Upper lobe of right lung (tissue), 1 donor: ENCODE measurements at regions not wholly inside any gene's neighbourhood (a gene's known extent, or its start where the extent isn't known, plus 50 kb on each side); places are given as distances from the start of the nearest gene placed in this dataset.

Experiments used
- ATAC-seq: fragments of 200-7000 bp; cut with Tn5 transposase; one replicate; pipeline ENCODE4 v1.9.1; 2020; ENCODE audit warnings: mild to moderate bottlenecking, moderate library complexity
- DNase-seq: peaks from one replicate; pipeline ENCODE4 v3.0.0-alpha.2; 2020
- H3K27ac ChIP-seq: fragments of 200-600 bp; one replicate; pipeline ENCODE4 v1.8.0; 2022
- H3K27me3 ChIP-seq: fragments of 200-600 bp; one replicate; pipeline ENCODE4 v1.8.0; 2022; ENCODE audit warnings: mild to moderate bottlenecking
- H3K36me3 ChIP-seq: fragments of 200-600 bp; one replicate; pipeline ENCODE4 v1.8.0; 2022
- H3K4me1 ChIP-seq: fragments of 200-600 bp; one replicate; pipeline ENCODE4 v1.8.0; 2022
- H3K4me3 ChIP-seq: fragments of 200-600 bp; one replicate; pipeline ENCODE4 v1.8.0; 2022; ENCODE audit warnings: mild to moderate bottlenecking
- H3K9me3 ChIP-seq: fragments of 200-600 bp; one replicate; pipeline ENCODE4 v1.8.0; 2022
- CTCF ChIP-seq: fragments of 200-600 bp; IDR thresholded peaks from one replicate; pipeline ENCODE4 v1.8.0; 2022; ENCODE audit warnings: antibody characterized with exemption
- intact Hi-C: fragments of 100-400 bp; cut with DNase I; formaldehyde crosslinking; loops from one replicate; pipeline ENCODE4 v1.11.0; 2022
- donor health status: DM: no; HTN: yes; CAD: no; lungs with severe emphysema.

DNA sequence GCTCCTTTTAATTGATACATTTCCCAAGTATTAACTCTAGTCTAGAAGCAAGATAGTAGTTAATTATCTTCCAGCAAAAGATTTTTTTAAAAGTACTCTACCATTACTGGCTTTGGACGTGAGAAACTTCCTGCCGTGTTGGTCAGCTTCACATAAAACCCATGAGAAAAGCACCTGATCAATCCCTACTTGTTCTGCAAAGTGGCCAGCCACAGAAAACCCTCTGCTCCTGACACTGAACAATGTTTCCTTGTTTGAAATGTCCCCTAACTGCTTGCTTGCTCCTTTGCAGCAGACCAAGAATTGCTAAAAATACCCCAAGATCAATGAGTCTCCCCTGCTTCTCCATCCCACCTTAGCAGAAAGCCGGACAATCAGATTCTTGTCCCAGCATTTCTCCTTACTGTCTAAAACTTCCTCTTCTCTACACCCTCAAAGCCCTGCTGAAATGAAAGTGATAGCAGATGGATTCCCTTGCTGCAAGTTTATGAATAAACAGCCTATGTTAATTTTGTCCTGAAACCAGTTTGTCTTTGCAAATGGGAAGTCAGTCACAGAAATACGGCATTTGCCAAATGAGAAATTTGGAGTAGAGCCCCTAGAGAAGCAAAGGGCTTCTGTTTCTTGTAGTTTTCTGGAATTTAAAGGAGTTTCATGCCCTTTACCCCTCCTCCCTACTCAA is 207.1 kb upstream of the ARHGAP20 start:
- Histone ChIP-seq H3K27me3 (no peaks in the 10 kb centered on the region), H3K36me3 (no peaks in the 10 kb centered on the region), H3K4me3 (no peak overlapping the region), H3K9me3 (no peaks in the 10 kb centered on the region), H3K4me1 (peaks cover 5% of the 10 kb centered on the region), H3K27ac (no peak overlapping the region)
- intact Hi-C loops: no loop called here
- no peak for DNase-seq
- TF ChIP-seq CTCF: no peak
- ATAC-seq: peak; percentile 58

DNA sequence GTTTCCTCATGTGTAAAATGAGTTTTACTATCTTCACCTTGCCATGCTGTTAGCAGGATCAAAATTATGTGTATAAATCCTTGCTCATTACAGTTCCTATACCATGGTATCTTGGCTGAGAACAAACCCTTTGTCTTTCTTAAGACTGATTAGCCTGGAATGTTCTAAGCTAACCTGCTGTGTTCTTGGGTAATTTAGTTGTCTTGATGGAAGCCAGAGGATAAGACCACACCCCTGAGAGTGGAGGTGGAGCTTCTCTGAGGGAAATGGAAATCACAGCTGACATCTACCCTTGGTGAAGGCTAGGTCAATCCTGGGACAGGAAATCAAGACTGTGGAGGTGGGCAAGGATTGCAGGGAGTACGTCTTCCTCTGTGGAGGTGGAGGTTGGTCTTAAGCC is 206.1 kb upstream of the ARHGAP20 start:
- Histone ChIP-seq H3K4me1 (peaks cover 5% of the 10 kb centered on the region), H3K4me3 (no peak overlapping the region), H3K27ac (no peak overlapping the region), H3K9me3 (no peaks in the 10 kb centered on the region), H3K27me3 (no peaks in the 10 kb centered on the region), H3K36me3 (no peaks in the 10 kb centered on the region)
- ATAC-seq (no peak), DNase-seq (no peak)
- no peak for TF ChIP-seq CTCF
- intact Hi-C loops: no loop called here

DNA sequence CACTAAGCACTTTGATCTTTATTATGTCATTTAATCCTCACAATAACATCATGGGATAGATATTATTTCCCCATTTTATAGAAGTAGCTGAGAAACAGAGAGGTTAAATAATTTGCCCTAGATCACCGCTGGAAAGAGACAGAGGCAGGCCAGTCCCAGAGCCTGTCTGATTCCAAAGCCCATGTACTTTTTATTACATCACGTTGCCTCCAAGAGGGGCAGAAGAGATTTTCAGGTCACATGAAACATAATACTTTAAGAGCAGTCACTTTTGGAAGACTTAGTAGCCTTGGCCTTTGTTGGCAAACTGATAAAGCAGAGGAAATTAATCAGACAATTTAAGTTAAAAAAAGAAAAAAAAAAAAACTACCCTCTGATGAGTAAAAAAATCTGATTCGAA is 200.2 kb upstream of the ARHGAP20 start:
- intact Hi-C loops: no loop called here

DNA sequence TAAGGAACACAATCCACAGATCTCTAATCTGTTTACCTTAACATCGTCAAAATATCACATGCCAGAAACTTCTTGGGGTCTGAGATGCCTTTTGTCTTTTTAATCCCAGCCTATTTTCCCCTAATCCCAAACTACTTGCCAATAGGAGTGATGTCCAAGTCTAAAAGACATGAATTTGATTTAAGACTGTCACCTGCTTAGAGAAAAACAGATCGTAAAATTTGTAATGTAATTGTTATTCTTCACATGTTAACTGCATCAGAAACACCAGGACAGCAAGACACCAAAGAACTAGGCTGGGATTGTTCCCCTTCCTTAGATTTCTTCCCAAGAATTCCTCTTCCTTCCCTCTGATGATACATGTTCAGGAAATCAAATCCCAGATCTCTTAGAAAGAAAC is 198.1 kb upstream of the ARHGAP20 start:
- ATAC-seq: no peak
- Histone ChIP-seq H3K4me1 (no peaks in the 10 kb centered on the region), H3K36me3 (no peaks in the 10 kb centered on the region), H3K9me3 (no peaks in the 10 kb centered on the region), H3K4me3 (no peak overlapping the region), H3K27ac (no peak overlapping the region), H3K27me3 (no peaks in the 10 kb centered on the region)
- DNase-seq: no peak
- intact Hi-C loops: no loop called here
- TF ChIP-seq CTCF: no peak

More for the DNA sequence above, 200.2 kb upstream of the ARHGAP20 start:
- ATAC-seq (no peak), DNase-seq (no peak)
- H3K4me3 ChIP-seq: no peak overlapping the region
- no peak overlapping the region for H3K27ac ChIP-seq
- TF ChIP-seq CTCF: no peak
- no peaks in the 10 kb centered on the region for H3K4me1 ChIP-seq
- no peaks in the 10 kb centered on the region for H3K36me3 ChIP-seq
- H3K27me3 ChIP-seq: no peaks in the 10 kb centered on the region
- no peaks in the 10 kb centered on the region for H3K9me3 ChIP-seq

GRCh38 chr11:110909336-110909735 is 197.1 kb upstream of the ARHGAP20 start:
- no peaks in the 10 kb centered on the region for H3K27me3 ChIP-seq
- no peak for DNase-seq
- H3K4me3 ChIP-seq: no peak overlapping the region
- no peaks in the 10 kb centered on the region for H3K4me1 ChIP-seq
- no peak for TF ChIP-seq CTCF
- intact Hi-C loops: no loop called here
- no peaks in the 10 kb centered on the region for H3K9me3 ChIP-seq
- no peaks in the 10 kb centered on the region for H3K36me3 ChIP-seq
- no peak overlapping the region for H3K27ac ChIP-seq
- ATAC-seq: no peak
